Nucleus accumbens (tissue), 56 donors: ENCODE measurements at regions not wholly inside any gene's neighbourhood (a gene's known extent, or its start where the extent isn't known, plus 50 kb on each side); places are given as distances from the start of the nearest gene placed in this dataset.

ENCODE experiments used
- DNase-seq, 56 donors: peaks; one replicate each; lab custom pipeline; 2025; lab: John Stamatoyannopoulos, UW

GRCh38 chr11:19320827-19321226 lies 80.1 kb upstream of the E2F8 start:
- no peak for DNase-seq

GRCh38 chr11:19316434-19316833 lies 75.7 kb upstream of the E2F8 start:
- DNase-seq: peak in 34 of 56 donors; percentile 5 to 70 (median 18)

- DNase-seq: no peak
Observed at GRCh38 chr11:19315511-19315910, 74.8 kb upstream of the E2F8 start.

- no peak for DNase-seq
Observed at GRCh38 chr11:19313140-19313539, 72.4 kb upstream of the E2F8 start.

- DNase-seq: peak in 50 of 56 donors; percentile 4 to 85 (median 48)
Observed at GRCh38 chr11:19311308-19312030, 70.7 kb upstream of the E2F8 start.

GRCh38 chr11:19307498-19307897 lies 66.8 kb upstream of the E2F8 start:
- no peak for DNase-seq

- no peak for DNase-seq
Observed at GRCh38 chr11:19306179-19306944, 65.6 kb upstream of the E2F8 start.

- no peak for DNase-seq
Observed at GRCh38 chr11:19301361-19301760, 60.6 kb upstream of the E2F8 start.

- no peak for DNase-seq
Observed at GRCh38 chr11:19294444-19294843, 53.7 kb upstream of the E2F8 start.

- DNase-seq: no peak
Observed at GRCh38 chr11:19291064-19291463, 50.3 kb upstream of the E2F8 start.
